Motor neuron (in vitro differentiated cells): ENCODE measurements at regions not wholly inside any gene's neighbourhood (a gene's known extent, or its start where the extent isn't known, plus 50 kb on each side); places are given as distances from the start of the nearest gene placed in this dataset.

ENCODE experiments used
- ATAC-seq, 8 experiments: fragments of 200-7000 bp; cut with Tn5 transposase; replicated peaks in 6 of 8; 2 replicates each; pipeline ENCODE4 v1.8.0; 2021; ENCODE audit warnings: mild to moderate bottlenecking in 8 of 8, moderate library complexity in 8 of 8
- H3K27ac ChIP-seq, 2 donors: fragments of 250-450 bp; sonication (Bioruptor Pico); 2 replicates each; pipeline ENCODE4 v1.9.0; 2021; ENCODE audit warnings: antibody characterized with exemption in 2 of 2, mild to moderate bottlenecking in 2 of 2, moderate library complexity in 1 of 2
- H3K4me1 ChIP-seq, 2 donors: fragments of 250-450 bp; sonication (Bioruptor Pico); replicated peaks in 1 of 2; 2 replicates each; pipeline ENCODE4 v1.6.1; 2021; ENCODE audit warnings: antibody characterized with exemption in 2 of 2, mild to moderate bottlenecking in 2 of 2, moderate library complexity in 1 of 2
- H3K4me3 ChIP-seq, 5 donors: fragments of 250-450 bp; sonication (Bioruptor Pico); 2 replicates each; pipeline ENCODE4 v1.9.0; 2021; ENCODE audit warnings: antibody characterized with exemption in 5 of 5, mild to moderate bottlenecking in 5 of 5, moderate library complexity in 4 of 5
- WGBS, 10 experiments: fragments of 450-650 bp; shearing (Covaris generic); methylation state at CpG; one replicate each; pipeline ENCODE4 v1.0.0; 2022; 5-methylcytosine and 5-hydroxymethylcytosine counted together
- in situ Hi-C, 9 experiments: fragments of 400-800 bp; cut with MboI; loops; one replicate each; pipeline ENCODE4 v1.15.0; 2021; ENCODE audit warnings: low sequenced_read_pairs in 9 of 9, low pct_unique_long_range_greater_than_20kb in 2 of 9; ENCODE audit not compliant: unreplicated experiment in 9 of 9

- peak in 5 of 8 experiments; percentile 60 to 93 (median 89) for ATAC-seq
- WGBS, 10 experiments = 0 to 78% (median 46%) methylated on average over 2 to 10 of the region's 10 CpGs; no CpG with 5 or more reads in 1 of the 10 experiments
- H3K27ac ChIP-seq = peak overlapping the region; percentile 14 to 60
- H3K4me3 ChIP-seq = no peak overlapping the region
- in situ Hi-C loops = no loop called here
- H3K4me1 ChIP-seq = peaks cover 28 to 42% of the 10 kb centered on the region in 2 donors
These were observed 143.7 kb upstream of the WWC1 start for GRCh38 chr5:168147568-168148360.

GRCh38 chr5:168151041-168151440, 140.4 kb upstream of the WWC1 start:
- Histone ChIP-seq H3K27ac (no peak overlapping the region), H3K4me1 (peaks cover 38 to 48% of the 10 kb centered on the region in 2 donors), H3K4me3 (no peak overlapping the region)
- in situ Hi-C loops = no loop called here
- ATAC-seq = no peak
- WGBS, 10 experiments = 64 to 100% (median 84%) methylated on average over 1 to 6 of the region's 6 CpGs; no CpG with 5 or more reads in 1 of the 10 experiments

- WGBS, 10 experiments = 38 to 86% (median 75%) methylated on average over 1 to 3 of the region's 3 CpGs; no CpG with 5 or more reads in 3 of the 10 experiments
- no peak overlapping the region for H3K27ac ChIP-seq
- H3K4me3 ChIP-seq = no peak overlapping the region
- peaks cover 31 to 33% of the 10 kb centered on the region in 2 donors for H3K4me1 ChIP-seq
- no peak for ATAC-seq
- in situ Hi-C loops = no loop called here
These were observed 138.8 kb upstream of the WWC1 start for GRCh38 chr5:168152660-168153059.

- ATAC-seq = no peak
- Histone ChIP-seq H3K27ac (no peak overlapping the region), H3K4me3 (no peak overlapping the region), H3K4me1 (peaks cover 24 to 26% of the 10 kb centered on the region in 2 donors)
- in situ Hi-C loops = no loop called here
- 40 to 100% (median 82%) methylated on average over 1 to 5 of the region's 7 CpGs; no CpG with 5 or more reads in 1 of the 10 experiments for WGBS, 10 experiments
These were observed 138.1 kb upstream of the WWC1 start for GRCh38 chr5:168153263-168153875.

- WGBS, 10 experiments = 49 to 100% (median 77%) methylated on average over 1 to 6 of the region's 6 CpGs; no CpG with 5 or more reads in 2 of the 10 experiments
- ATAC-seq = no peak
- Histone ChIP-seq H3K4me1 (peaks cover 21% of the 10 kb centered on the region in 2 donors), H3K27ac (no peak overlapping the region), H3K4me3 (no peak overlapping the region)
- in situ Hi-C loops = no loop called here
These were observed 137.6 kb upstream of the WWC1 start for GRCh38 chr5:168153876-168154270.

GRCh38 chr5:168155585-168155984, 135.9 kb upstream of the WWC1 start:
- WGBS, 10 experiments = 5 to 100% (median 92%) methylated on average over 1 to 2 of the region's 2 CpGs; no CpG with 5 or more reads in 2 of the 10 experiments
- no peak for ATAC-seq
- Histone ChIP-seq H3K4me3 (no peak overlapping the region), H3K27ac (no peak overlapping the region), H3K4me1 (peaks cover 18 to 21% of the 10 kb centered on the region in 2 donors)
- in situ Hi-C loops = no loop called here

- Histone ChIP-seq H3K4me3 (no peak overlapping the region), H3K4me1 (peaks cover 18 to 21% of the 10 kb centered on the region in 2 donors), H3K27ac (no peak overlapping the region)
- 0 to 92% (median 70%) methylated on average over 1 of the region's 1 CpG for WGBS, 10 experiments
- in situ Hi-C loops = no loop called here
- peak in 1 of 8 experiments; percentile 58 for ATAC-seq
These were observed 135.3 kb upstream of the WWC1 start for GRCh38 chr5:168156170-168156569.

- 67 to 100% (median 83%) methylated on average over 1 to 2 of the region's 2 CpGs; no CpG with 5 or more reads in 4 of the 10 experiments for WGBS, 10 experiments
- H3K27ac ChIP-seq = no peak overlapping the region
- no peak for ATAC-seq
- in situ Hi-C loops = no loop called here
- H3K4me1 ChIP-seq = peaks cover 24 to 28% of the 10 kb centered on the region in 2 donors
- H3K4me3 ChIP-seq = no peak overlapping the region
These were observed 134.3 kb upstream of the WWC1 start for GRCh38 chr5:168157141-168157540.

- H3K27ac ChIP-seq = no peak overlapping the region
- in situ Hi-C loops = no loop called here
- peak in 5 of 8 experiments; percentile 16 to 46 (median 35) for ATAC-seq
- WGBS, 10 experiments = 0 to 50% (median 13%) methylated on average over 1 to 3 of the region's 3 CpGs; no CpG with 5 or more reads in 3 of the 10 experiments
- H3K4me1 ChIP-seq = peaks cover 22 to 24% of the 10 kb centered on the region in 2 donors
- no peak overlapping the region for H3K4me3 ChIP-seq
These were observed 132.0 kb upstream of the WWC1 start for GRCh38 chr5:168159425-168159824.

- in situ Hi-C loops = no loop called here
- ATAC-seq = peak in 5 of 8 experiments; percentile 82 to 93 (median 91)
- WGBS, 10 experiments = 37 to 93% (median 49%) methylated on average over 1 to 8 of the region's 16 CpGs; no CpG with 5 or more reads in 5 of the 10 experiments
- no peak overlapping the region for H3K4me3 ChIP-seq
- H3K4me1 ChIP-seq = peaks cover 31 to 36% of the 10 kb centered on the region in 2 donors
- H3K27ac ChIP-seq = peak overlapping the region; percentile 43 to 64
These were observed 129.0 kb upstream of the WWC1 start for GRCh38 chr5:168162464-168162863.

- Histone ChIP-seq H3K4me1 (peaks cover 31 to 36% of the 10 kb centered on the region in 2 donors), H3K27ac (no peak overlapping the region), H3K4me3 (no peak overlapping the region)
- WGBS, 10 experiments = 50 to 100% (median 83%) methylated on average over 1 to 3 of the region's 3 CpGs; no CpG with 5 or more reads in 3 of the 10 experiments
- ATAC-seq = no peak
- in situ Hi-C loops = no loop called here
These were observed 127.5 kb upstream of the WWC1 start for GRCh38 chr5:168163966-168164365.

GRCh38 chr5:168165221-168165914, 126.1 kb upstream of the WWC1 start:
- no peak overlapping the region for H3K4me3 ChIP-seq
- peaks cover 23 to 28% of the 10 kb centered on the region in 2 donors for H3K4me1 ChIP-seq
- H3K27ac ChIP-seq = no peak overlapping the region
- WGBS, 10 experiments = 4 to 73% (median 20%) methylated on average over 1 to 7 of the region's 9 CpGs; no CpG with 5 or more reads in 1 of the 10 experiments
- in situ Hi-C loops = no loop called here
- peak in 5 of 8 experiments; percentile 44 to 70 (median 48) for ATAC-seq

GRCh38 chr5:168165977-168166376, 125.5 kb upstream of the WWC1 start:
- Histone ChIP-seq H3K4me3 (no peak overlapping the region), H3K27ac (no peak overlapping the region), H3K4me1 (peaks cover 23 to 28% of the 10 kb centered on the region in 2 donors)
- no peak for ATAC-seq
- 13 to 65% (median 43%) methylated on average over 2 to 5 of the region's 5 CpGs; no CpG with 5 or more reads in 3 of the 10 experiments for WGBS, 10 experiments
- in situ Hi-C loops = no loop called here
